CD4-positive, alpha-beta T cell (primary cell): ENCODE measurements at regions not wholly inside any gene's neighbourhood (a gene's known extent, or its start where the extent isn't known, plus 50 kb on each side); places are given as distances from the start of the nearest gene placed in this dataset.

ENCODE experiments used
- ATAC-seq: fragments of 200-7000 bp; cut with Tn5 transposase; one replicate; pipeline ENCODE4 v1.10.0; 2022; ENCODE audit warnings: mild to moderate bottlenecking; ENCODE audit not compliant: poor library complexity
- CTCF ChIA-PET: fragments of 350-600 bp; sonication (Branson Sonifier 250); formaldehyde crosslinking; loops from one replicate; lab custom pipeline; 2021; ENCODE audit warnings: antibody characterized with exemption, inconsistent platforms; lab: Charles Lee
- POLR2A ChIA-PET: fragments of 350-600 bp; sonication (Branson Sonifier 250); formaldehyde crosslinking; loops from one replicate; lab custom pipeline; 2021; ENCODE audit warnings: antibody characterized with exemption, inconsistent platforms; lab: Charles Lee
- DNase-seq, 14 experiments: peaks; one replicate each; pipeline ENCODE4 v3.0.0-alpha.2; 2013 to 2020; ENCODE audit warnings: mixed read lengths in 2 of 14
- H3K27ac ChIP-seq, 2 donors: one replicate each; pipeline versions ENCODE4 v1.5.1 to v1.7.0; 2013; ENCODE audit warnings: low read length in 2 of 2, low read depth in 1 of 2, mild to moderate bottlenecking in 1 of 2
- H3K27me3 ChIP-seq, 2 experiments: 1 replicate in 1 of 2; 2 replicates in 1 of 2; pipeline versions ENCODE4 v1.6.1 to v1.7.0; 2013; ENCODE audit warnings: low read length in 2 of 2, control low read depth in 1 of 2, mild to moderate bottlenecking in 1 of 2, moderate library complexity in 1 of 2; ENCODE audit not compliant: insufficient read depth in 2 of 2, control insufficient read depth in 1 of 2
- H3K36me3 ChIP-seq: one replicate; pipeline ENCODE4 v1.6.1; 2013; ENCODE audit warnings: low read length, control low read depth; ENCODE audit not compliant: insufficient read depth
- H3K4me1 ChIP-seq: one replicate; pipeline ENCODE4 v1.6.1; 2013; ENCODE audit warnings: low read length, control low read depth; ENCODE audit not compliant: insufficient read depth
- H3K4me3 ChIP-seq: one replicate; pipeline ENCODE4 v1.5.1; 2013; ENCODE audit warnings: mild to moderate bottlenecking, low read length, moderate library complexity
- H3K9me3 ChIP-seq, 2 experiments: 1 replicate in 1 of 2; 2 replicates in 1 of 2; pipeline versions ENCODE4 v1.6.1 to v1.7.0; 2013; ENCODE audit warnings: low read length in 2 of 2, mild to moderate bottlenecking in 2 of 2, control low read depth in 1 of 2, moderate library complexity in 1 of 2; ENCODE audit not compliant: control insufficient read depth in 1 of 2, insufficient read depth in 1 of 2
- H3K27ac Mint-ChIP-seq: one replicate; pipeline ENCODE4 v1.8.0; 2020; ENCODE audit warnings: mixed read lengths
- H3K27me3 Mint-ChIP-seq: one replicate; pipeline ENCODE4 v1.8.0; 2021; ENCODE audit warnings: mixed read lengths
- H3K36me3 Mint-ChIP-seq: one replicate; pipeline ENCODE4 v1.8.0; 2021; ENCODE audit warnings: low read depth, mixed read lengths
- H3K4me1 Mint-ChIP-seq: one replicate; pipeline ENCODE4 v1.8.0; 2021; ENCODE audit warnings: low read depth, mixed read lengths
- H3K4me3 Mint-ChIP-seq: one replicate; pipeline ENCODE4 v1.8.0; 2020; ENCODE audit warnings: mild to moderate bottlenecking, mixed read lengths
- H3K9me3 Mint-ChIP-seq: one replicate; pipeline ENCODE4 v1.8.0; 2020; ENCODE audit warnings: mixed read lengths
- CTCF ChIP-seq: fragments of 200-600 bp; IDR thresholded peaks from one replicate; pipeline ENCODE4 v1.8.0; 2022; ENCODE audit warnings: antibody characterized with exemption, mild to moderate bottlenecking
- intact Hi-C, 2 experiments: fragments of 100-400 bp; cut with DNase I in 1 of 2; cut with micrococcal nuclease in 1 of 2; formaldehyde crosslinking; loops; one replicate each; pipeline versions ENCODE4 v1.15.1 to v1.9.0; 2023 to 2025; cut with DNase I, micrococcal nuclease

GRCh38 chr10:129111922-129112321 lies 355.1 kb upstream of the MGMT start:
- CTCF ChIA-PET: no interaction called here
- Histone ChIP-seq H3K27me3 (no peaks in the 10 kb centered on the region), H3K4me1 (no peaks in the 10 kb centered on the region), H3K27ac (no peak overlapping the region), H3K9me3 (peaks cover 0 to 12% of the 10 kb centered on the region in 2 experiments), H3K36me3 (no peaks in the 10 kb centered on the region), H3K4me3 (no peak overlapping the region)
- H3K27ac Mint-ChIP-seq: no peak overlapping the region
- no peak for TF ChIP-seq CTCF
- no peaks in the 10 kb centered on the region for H3K27me3 Mint-ChIP-seq
- intact Hi-C loops: no loop called here
- ATAC-seq (no peak), DNase-seq (no peak)
- no peaks in the 10 kb centered on the region for H3K9me3 Mint-ChIP-seq
- POLR2A ChIA-PET: no interaction called here
- H3K36me3 Mint-ChIP-seq: no peaks in the 10 kb centered on the region
- no peak overlapping the region for H3K4me3 Mint-ChIP-seq
- H3K4me1 Mint-ChIP-seq: no peaks in the 10 kb centered on the region

GRCh38 chr10:129114588-129114987 lies 352.5 kb upstream of the MGMT start:
- ChIA-PET CTCF (no interaction called here), POLR2A (no interaction called here)
- H3K27me3 ChIP-seq: no peaks in the 10 kb centered on the region
- no peak overlapping the region for H3K4me3 ChIP-seq
- H3K4me3 Mint-ChIP-seq: no peak overlapping the region
- no peak overlapping the region for H3K27ac ChIP-seq
- DNase-seq: no peak
- no peaks in the 10 kb centered on the region for H3K9me3 Mint-ChIP-seq
- no peaks in the 10 kb centered on the region for H3K4me1 ChIP-seq
- H3K9me3 ChIP-seq: peaks cover 0 to 9% of the 10 kb centered on the region in 2 experiments
- intact Hi-C loops: no loop called here
- no peak for TF ChIP-seq CTCF
- H3K36me3 Mint-ChIP-seq: no peaks in the 10 kb centered on the region
- no peak overlapping the region for H3K27ac Mint-ChIP-seq
- ATAC-seq: no peak
- H3K27me3 Mint-ChIP-seq: no peaks in the 10 kb centered on the region
- no peaks in the 10 kb centered on the region for H3K36me3 ChIP-seq
- no peaks in the 10 kb centered on the region for H3K4me1 Mint-ChIP-seq

GRCh38 chr10:129116371-129116770 lies 350.7 kb upstream of the MGMT start:
- no peak overlapping the region for H3K27ac Mint-ChIP-seq
- H3K27me3 Mint-ChIP-seq: no peaks in the 10 kb centered on the region

More at GRCh38 chr10:129116371-129116770, 350.7 kb upstream of the MGMT start:
- Histone ChIP-seq H3K36me3 (no peaks in the 10 kb centered on the region), H3K27me3 (no peaks in the 10 kb centered on the region), H3K9me3 (peaks cover 0 to 5% of the 10 kb centered on the region in 2 experiments), H3K27ac (no peak overlapping the region), H3K4me3 (no peak overlapping the region), H3K4me1 (peaks cover 1% of the 10 kb centered on the region)
- no peak for TF ChIP-seq CTCF
- DNase-seq: no peak
- Mint-ChIP-seq H3K36me3 (no peaks in the 10 kb centered on the region), H3K4me3 (no peak overlapping the region), H3K9me3 (no peaks in the 10 kb centered on the region), H3K4me1 (no peaks in the 10 kb centered on the region)
- intact Hi-C loops: no loop called here
- ChIA-PET POLR2A (no interaction called here), CTCF (no interaction called here)
- no peak for ATAC-seq
